ENCODE measurements at regions not wholly inside any gene's neighbourhood (a gene's known extent, or its start where the extent isn't known, plus 50 kb on each side); places are given as distances from the start of the nearest gene placed in this dataset.
"Not testable (repeated sequence)": the region's sequence is repeated elsewhere in the genome, so short reads cannot be mapped to it uniquely, and the experiment has no call there.

- DNase-seq, result peak in 1 of 3 donors; percentile 21
These were observed 54.0 kb upstream of the RBFOX1 start for GRCh38 chr16:7278636-7279035.

GRCh38 chr16:7272567-7273158 lies 60.0 kb upstream of the RBFOX1 start:
- no peak for DNase-seq

- DNase-seq, result no peak
These were observed 61.2 kb upstream of the RBFOX1 start for GRCh38 chr16:7271486-7271885.

GRCh38 chr16:7270823-7271222 lies 61.8 kb upstream of the RBFOX1 start:
- DNase-seq, result no peak

- no peak for DNase-seq
These were observed 62.6 kb upstream of the RBFOX1 start for GRCh38 chr16:7270006-7270405.

GRCh38 chr16:7268182-7268581 lies 64.5 kb upstream of the RBFOX1 start:
- DNase-seq, result peak; percentile 23 to 57 (median 30)

- no peak for DNase-seq
These were observed 75.6 kb upstream of the RBFOX1 start for GRCh38 chr16:7257016-7257415.

- peak in 2 of 3 donors; percentile 34 to 57 for DNase-seq
These were observed 86.1 kb upstream of the RBFOX1 start for GRCh38 chr16:7246578-7246977.

GRCh38 chr16:7239547-7239946 lies 93.1 kb upstream of the RBFOX1 start:
- no peak for DNase-seq

GRCh38 chr16:7236824-7237410 lies 95.7 kb upstream of the RBFOX1 start:
- DNase-seq, result peak in 1 of 3 donors; percentile 26

GRCh38 chr16:7233975-7234374 lies 98.7 kb upstream of the RBFOX1 start:
- no peak for DNase-seq

- no peak for DNase-seq
These were observed 100.9 kb upstream of the RBFOX1 start for GRCh38 chr16:7231762-7232161.

- DNase-seq, result not testable (repeated sequence)
These were observed 103.0 kb upstream of the RBFOX1 start for GRCh38 chr16:7229433-7230218.

- DNase-seq, result peak in 2 of 3 donors; percentile 7 to 47
These were observed 105.4 kb upstream of the RBFOX1 start for GRCh38 chr16:7227229-7227721.

- DNase-seq, result no peak
These were observed 111.5 kb upstream of the RBFOX1 start for GRCh38 chr16:7221157-7221556.

GRCh38 chr16:7218936-7219335 lies 113.7 kb upstream of the RBFOX1 start:
- DNase-seq, result peak in 2 of 3 donors; percentile 0 to 18

GRCh38 chr16:7217797-7218196 lies 114.8 kb upstream of the RBFOX1 start:
- no peak for DNase-seq

GRCh38 chr16:7216719-7217118 lies 115.9 kb upstream of the RBFOX1 start:
- no peak for DNase-seq

GRCh38 chr16:7211781-7212180 lies 120.9 kb upstream of the RBFOX1 start:
- no peak for DNase-seq

- no peak for DNase-seq
These were observed 123.0 kb upstream of the RBFOX1 start for GRCh38 chr16:7209598-7209997.

GRCh38 chr16:7206469-7206868 lies 126.2 kb upstream of the RBFOX1 start:
- DNase-seq, result no peak

GRCh38 chr16:7200320-7200719 lies 132.3 kb upstream of the RBFOX1 start:
- DNase-seq, result no peak

GRCh38 chr16:7185689-7186088 lies 147.0 kb upstream of the RBFOX1 start:
- DNase-seq, result no peak

Data from muscle of back (tissue), 3 donors.